ENCODE measurements at regions not wholly inside any gene's neighbourhood (a gene's known extent, or its start where the extent isn't known, plus 50 kb on each side); places are given as distances from the start of the nearest gene placed in this dataset.

DNA sequence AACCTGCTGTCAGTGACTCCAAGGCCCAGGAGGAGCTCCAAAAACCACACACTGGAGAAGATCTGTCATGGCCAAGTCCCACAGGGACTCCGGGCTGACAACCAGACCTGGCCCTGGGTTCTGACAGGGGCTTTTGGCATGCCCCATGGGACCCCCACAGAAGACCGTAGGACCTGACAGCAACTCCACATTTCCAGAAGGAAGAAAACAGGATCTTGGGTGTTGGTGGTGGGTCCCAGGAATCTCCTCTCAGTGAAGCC, 275.9 kb upstream of the HS6ST1 start:
- TF ChIP-seq EZH2 (IDR thresholded peaks at IDR 0.05; ENCODE audit: low read depth), result no peak
- TF ChIP-seq, protein P1, sequence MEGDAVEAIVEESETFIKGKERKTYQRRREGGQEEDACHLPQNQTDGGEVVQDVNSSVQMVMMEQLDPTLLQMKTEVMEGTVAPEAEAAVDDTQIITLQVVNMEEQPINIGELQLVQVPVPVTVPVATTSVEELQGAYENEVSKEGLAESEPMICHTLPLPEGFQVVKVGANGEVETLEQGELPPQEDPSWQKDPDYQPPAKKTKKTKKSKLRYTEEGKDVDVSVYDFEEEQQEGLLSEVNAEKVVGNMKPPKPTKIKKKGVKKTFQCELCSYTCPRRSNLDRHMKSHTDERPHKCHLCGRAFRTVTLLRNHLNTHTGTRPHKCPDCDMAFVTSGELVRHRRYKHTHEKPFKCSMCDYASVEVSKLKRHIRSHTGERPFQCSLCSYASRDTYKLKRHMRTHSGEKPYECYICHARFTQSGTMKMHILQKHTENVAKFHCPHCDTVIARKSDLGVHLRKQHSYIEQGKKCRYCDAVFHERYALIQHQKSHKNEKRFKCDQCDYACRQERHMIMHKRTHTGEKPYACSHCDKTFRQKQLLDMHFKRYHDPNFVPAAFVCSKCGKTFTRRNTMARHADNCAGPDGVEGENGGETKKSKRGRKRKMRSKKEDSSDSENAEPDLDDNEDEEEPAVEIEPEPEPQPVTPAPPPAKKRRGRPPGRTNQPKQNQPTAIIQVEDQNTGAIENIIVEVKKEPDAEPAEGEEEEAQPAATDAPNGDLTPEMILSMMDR (conservative IDR thresholded peaks at IDR 0.05), result no peak
